ENCODE measurements at regions not wholly inside any gene's neighbourhood (a gene's known extent, or its start where the extent isn't known, plus 50 kb on each side); places are given as distances from the start of the nearest gene placed in this dataset.

GRCh38 chr2:187230088-187230487 lies 218.0 kb downstream of the CALCRL start:
- no peaks in the 10 kb centered on the region for H3K36me3 ChIP-seq (ENCODE audit: insufficient read depth)
- 0 out of 2 replicates have a peak, but pooled peaks cover 4% of the 10 kb centered on the region for H3F3A ChIP-seq (replicated peaks; ENCODE audit: low read depth)
- no peak overlapping the region for H3K4me2 ChIP-seq
- Mint-ChIP-seq H3K4me1 (peaks cover 19% of the 10 kb centered on the region; the same call in 2 of the 3 replicates), H3K27me3 (ENCODE audit: insufficient read depth, low read depth, poor library complexity) (peaks cover 5% of the 10 kb centered on the region), H3K4me3 (no peak overlapping the region), H3K36me3 (ENCODE audit: low read depth) (peaks cover 25% of the 10 kb centered on the region), H3K27ac (no peak overlapping the region), H3K9me3 (peaks cover 21% of the 10 kb centered on the region)
- no peak for DNase-seq (ENCODE audit: low spot score)
- no peaks in the 10 kb centered on the region for H3K79me2 ChIP-seq (replicated peaks; ENCODE audit: insufficient read depth)
- H3K27me3 ChIP-seq (ENCODE audit: insufficient read depth): no peaks in the 10 kb centered on the region
- ATAC-seq: no peak
- no peak for TF ChIP-seq CTCF (conservative IDR thresholded peaks at IDR 0.05; ENCODE audit: low read depth in 2 of 2)
- TF ChIP-seq ZNF462 (CRISPR knock-in tag; IDR thresholded peaks at IDR 0.05): no peak
- no peak for TF ChIP-seq NANOG (IDR thresholded peaks at IDR 0.05; ENCODE audit: borderline replicate concordance)
- TF ChIP-seq ZNF114 (CRISPR knock-in tag; IDR thresholded peaks at IDR 0.05): no peak
- TF ChIP-seq JUNB (IDR thresholded peaks at IDR 0.05; ENCODE audit: unreplicated experiment): no peak
- TF ChIP-seq ETS1 (IDR thresholded peaks at IDR 0.05): no peak
- no peak for TF ChIP-seq ZNF331 (CRISPR knock-in tag; IDR thresholded peaks at IDR 0.05; ENCODE audit: low read depth)
- no peak for TF ChIP-seq REST (IDR thresholded peaks at IDR 0.05; ENCODE audit: unreplicated experiment)
- TF ChIP-seq EZH2phosphoT487 (IDR thresholded peaks at IDR 0.05; ENCODE audit: unreplicated experiment): no peak
- no peak for TF ChIP-seq CREB1 (CRISPR knock-in tag; IDR thresholded peaks at IDR 0.05; ENCODE audit: low read depth)
- no peak for TF ChIP-seq EZH2 (IDR thresholded peaks at IDR 0.05; ENCODE audit: low read depth, unreplicated experiment)
- no peak for TF ChIP-seq POLR2AphosphoS5 (IDR thresholded peaks at IDR 0.05; ENCODE audit: low read depth)
- no peak for TF ChIP-seq STAT1 (IDR thresholded peaks at IDR 0.05; ENCODE audit: unreplicated experiment)
- peaks cover 21% of the 10 kb centered on the region for H3K4me1 ChIP-seq (ENCODE audit: insufficient read depth)
- H4K20me1 ChIP-seq (replicated peaks; ENCODE audit: insufficient read depth): no peaks in the 10 kb centered on the region
- H3K27ac ChIP-seq (ENCODE audit: low read depth): no peak overlapping the region
- no peak overlapping the region for H3K4me3 ChIP-seq
- H2AFZ ChIP-seq: peak overlapping the region; percentile 72; the same call in 1 of the 2 replicates
- H3K9me2 ChIP-seq (ENCODE audit: insufficient read depth): peaks cover 7% of the 10 kb centered on the region

All from GM23338 (cell line).